ENCODE measurements at regions not wholly inside any gene's neighbourhood (a gene's known extent, or its start where the extent isn't known, plus 50 kb on each side); places are given as distances from the start of the nearest gene placed in this dataset.

DNA sequence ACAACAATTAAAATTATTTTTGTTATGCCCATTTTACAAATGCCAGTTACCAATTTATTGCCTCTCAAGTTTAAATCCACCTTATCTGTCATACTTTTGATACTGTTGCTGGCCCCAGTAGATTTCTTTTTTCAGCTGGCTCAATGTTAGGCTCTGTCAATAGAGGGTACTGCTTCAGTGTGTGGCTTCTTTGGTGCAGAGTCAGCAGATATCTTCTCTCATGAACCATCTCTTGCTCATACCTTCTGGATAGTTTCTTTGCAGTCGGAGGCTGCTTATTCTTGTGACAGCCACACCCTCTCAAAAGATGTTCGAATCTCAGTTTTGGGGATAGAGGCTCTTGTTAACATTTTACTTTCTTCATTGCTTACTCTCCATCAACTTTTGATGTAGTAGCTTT lies 849.9 kb upstream of the SEMA6A start:
- TF ChIP-seq, protein P1, sequence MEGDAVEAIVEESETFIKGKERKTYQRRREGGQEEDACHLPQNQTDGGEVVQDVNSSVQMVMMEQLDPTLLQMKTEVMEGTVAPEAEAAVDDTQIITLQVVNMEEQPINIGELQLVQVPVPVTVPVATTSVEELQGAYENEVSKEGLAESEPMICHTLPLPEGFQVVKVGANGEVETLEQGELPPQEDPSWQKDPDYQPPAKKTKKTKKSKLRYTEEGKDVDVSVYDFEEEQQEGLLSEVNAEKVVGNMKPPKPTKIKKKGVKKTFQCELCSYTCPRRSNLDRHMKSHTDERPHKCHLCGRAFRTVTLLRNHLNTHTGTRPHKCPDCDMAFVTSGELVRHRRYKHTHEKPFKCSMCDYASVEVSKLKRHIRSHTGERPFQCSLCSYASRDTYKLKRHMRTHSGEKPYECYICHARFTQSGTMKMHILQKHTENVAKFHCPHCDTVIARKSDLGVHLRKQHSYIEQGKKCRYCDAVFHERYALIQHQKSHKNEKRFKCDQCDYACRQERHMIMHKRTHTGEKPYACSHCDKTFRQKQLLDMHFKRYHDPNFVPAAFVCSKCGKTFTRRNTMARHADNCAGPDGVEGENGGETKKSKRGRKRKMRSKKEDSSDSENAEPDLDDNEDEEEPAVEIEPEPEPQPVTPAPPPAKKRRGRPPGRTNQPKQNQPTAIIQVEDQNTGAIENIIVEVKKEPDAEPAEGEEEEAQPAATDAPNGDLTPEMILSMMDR (IDR thresholded peaks at IDR 0.05 in 8 of 11, conservative IDR thresholded peaks at IDR 0.05 in 3 of 11), result no peak
- TF ChIP-seq POLR2A (IDR thresholded peaks at IDR 0.05) (no peak), POLR2AphosphoS5 (IDR thresholded peaks at IDR 0.05) (no peak)

All from spleen (tissue), 7 donors.